ENCODE measurements at regions not wholly inside any gene's neighbourhood (a gene's known extent, or its start where the extent isn't known, plus 50 kb on each side); places are given as distances from the start of the nearest gene placed in this dataset.
"Not testable (repeated sequence)": the region's sequence is repeated elsewhere in the genome, so short reads cannot be mapped to it uniquely, and the experiment has no call there.

DNA sequence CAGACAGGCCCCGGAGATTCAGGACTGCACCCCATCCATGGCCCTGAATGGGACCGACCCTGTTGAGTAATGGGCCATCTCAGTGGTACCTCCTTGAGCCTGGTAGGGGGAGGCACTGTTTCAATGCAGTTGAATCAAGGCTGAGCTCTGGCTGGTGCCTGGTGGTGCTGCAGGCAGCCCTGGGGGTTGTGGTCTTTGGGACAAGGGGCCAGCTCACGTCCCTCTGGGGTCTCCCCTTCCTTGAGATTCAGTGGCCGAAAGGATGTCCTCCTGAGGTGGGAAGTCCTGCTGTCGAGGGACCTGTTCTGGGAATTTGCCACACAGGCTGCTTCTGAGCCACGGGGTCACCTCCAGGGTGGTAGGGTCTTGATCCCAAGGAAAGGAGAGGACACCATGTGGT lies 190.7 kb downstream of the UBE3A start:
- H3K9ac ChIP-seq (ENCODE audit: low read length); H3K4me3 ChIP-seq (ENCODE audit: low read length); DNase-seq (ENCODE audit: low read depth); H3K9me3 ChIP-seq (ENCODE audit: control insufficient read depth, low read length); H3K36me3 ChIP-seq (ENCODE audit: control insufficient read depth, insufficient read depth, low read length, severe bottlenecking); H3K27me3 ChIP-seq (replicated peaks; ENCODE audit: control insufficient read depth, insufficient read depth, low read length); H3K4me1 ChIP-seq (ENCODE audit: control insufficient read depth, insufficient read depth, low read length): not testable (repeated sequence)

DNA sequence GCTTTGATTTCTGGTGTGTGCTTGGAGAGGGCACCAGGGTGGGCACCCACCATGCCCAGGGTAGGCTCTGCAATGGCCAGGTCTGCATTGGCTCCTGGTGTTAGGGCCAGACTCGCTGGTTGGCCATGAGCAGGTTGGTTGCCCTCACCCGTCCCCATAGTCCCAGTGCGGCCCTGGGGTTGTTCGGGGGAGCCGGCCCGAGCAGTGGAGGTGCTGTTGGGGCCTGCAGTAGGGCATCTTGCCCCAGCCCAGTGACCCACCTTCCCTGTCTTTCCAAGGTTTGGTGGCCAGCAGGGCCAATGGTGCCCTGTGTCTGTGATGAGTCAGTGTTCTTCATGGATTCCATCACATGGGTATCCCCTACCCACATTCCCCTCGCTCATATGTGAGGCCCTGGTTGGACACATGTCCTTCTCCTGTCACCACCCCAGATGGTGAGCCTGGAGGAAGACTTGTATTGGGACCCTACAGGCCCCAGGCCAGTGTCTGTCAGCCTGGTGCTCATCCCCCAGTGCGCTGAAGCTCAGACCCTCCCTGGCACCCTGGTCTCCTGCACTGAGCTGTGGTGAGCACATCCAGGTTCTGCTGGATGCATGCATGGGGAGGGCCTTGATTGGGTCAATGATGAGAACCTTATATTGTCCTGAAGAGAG lies 190.1 kb downstream of the UBE3A start:
- Histone ChIP-seq H3K9me3 (ENCODE audit: control insufficient read depth, low read length) (no peaks in the 10 kb centered on the region), H3K9ac (ENCODE audit: low read length) (no peak overlapping the region)
- no peak for DNase-seq (ENCODE audit: low read depth)

DNA sequence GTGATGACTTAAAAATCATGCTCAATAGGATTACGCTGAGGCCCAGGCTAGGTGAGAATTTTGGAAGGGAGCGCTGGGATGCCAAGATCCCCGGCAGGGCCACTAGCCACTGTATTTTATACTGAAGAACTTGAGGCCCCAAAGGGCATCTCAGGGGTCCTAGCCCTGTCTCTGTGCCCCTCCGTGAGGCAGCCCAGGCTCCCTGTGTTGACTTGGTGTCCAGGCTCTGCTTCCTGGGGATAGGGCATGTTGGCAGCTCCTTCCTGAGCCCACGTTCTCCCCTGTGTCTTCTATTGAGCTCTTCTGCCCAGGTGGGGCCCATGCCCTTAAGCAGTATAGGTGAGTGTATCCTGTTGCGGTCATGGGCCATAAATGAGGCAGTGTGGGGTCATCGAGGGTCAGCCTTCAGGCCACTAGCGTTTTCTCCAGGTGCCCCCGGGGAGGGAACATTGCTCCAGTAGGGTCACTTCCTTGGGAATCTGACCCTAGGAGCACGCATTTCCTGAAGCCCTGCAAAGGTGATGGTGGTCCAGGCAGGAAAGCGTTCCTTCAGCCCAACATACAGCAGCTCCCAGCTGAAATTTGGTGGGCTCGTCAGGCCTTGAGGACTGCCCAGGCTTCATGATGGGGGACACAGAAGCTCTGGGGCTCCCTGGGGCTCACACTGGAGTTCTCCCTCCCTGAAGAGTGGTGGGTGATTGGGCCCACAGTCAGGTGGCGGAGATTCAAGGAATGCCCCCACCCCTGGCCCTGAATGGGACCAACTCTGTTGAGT lies 189.4 kb downstream of the UBE3A start:
- Histone ChIP-seq H3K4me1 (ENCODE audit: control insufficient read depth, insufficient read depth, low read length) (no peaks in the 10 kb centered on the region), H3K27me3 (replicated peaks; ENCODE audit: control insufficient read depth, insufficient read depth, low read length) (no peaks in the 10 kb centered on the region), H3K4me3 (ENCODE audit: low read length) (no peak overlapping the region), H3K36me3 (ENCODE audit: control insufficient read depth, insufficient read depth, low read length, severe bottlenecking) (no peaks in the 10 kb centered on the region), H3K9me3 (ENCODE audit: control insufficient read depth, low read length) (no peaks in the 10 kb centered on the region), H3K9ac (ENCODE audit: low read length) (no peak overlapping the region)
- no peak for DNase-seq (ENCODE audit: low read depth)

More for the DNA sequence above, 190.1 kb downstream of the UBE3A start:
- Histone ChIP-seq H3K4me3 (ENCODE audit: low read length) (no peak overlapping the region), H3K27me3 (replicated peaks; ENCODE audit: control insufficient read depth, insufficient read depth, low read length) (no peaks in the 10 kb centered on the region), H3K36me3 (ENCODE audit: control insufficient read depth, insufficient read depth, low read length, severe bottlenecking) (no peaks in the 10 kb centered on the region), H3K4me1 (ENCODE audit: control insufficient read depth, insufficient read depth, low read length) (no peaks in the 10 kb centered on the region)

DNA sequence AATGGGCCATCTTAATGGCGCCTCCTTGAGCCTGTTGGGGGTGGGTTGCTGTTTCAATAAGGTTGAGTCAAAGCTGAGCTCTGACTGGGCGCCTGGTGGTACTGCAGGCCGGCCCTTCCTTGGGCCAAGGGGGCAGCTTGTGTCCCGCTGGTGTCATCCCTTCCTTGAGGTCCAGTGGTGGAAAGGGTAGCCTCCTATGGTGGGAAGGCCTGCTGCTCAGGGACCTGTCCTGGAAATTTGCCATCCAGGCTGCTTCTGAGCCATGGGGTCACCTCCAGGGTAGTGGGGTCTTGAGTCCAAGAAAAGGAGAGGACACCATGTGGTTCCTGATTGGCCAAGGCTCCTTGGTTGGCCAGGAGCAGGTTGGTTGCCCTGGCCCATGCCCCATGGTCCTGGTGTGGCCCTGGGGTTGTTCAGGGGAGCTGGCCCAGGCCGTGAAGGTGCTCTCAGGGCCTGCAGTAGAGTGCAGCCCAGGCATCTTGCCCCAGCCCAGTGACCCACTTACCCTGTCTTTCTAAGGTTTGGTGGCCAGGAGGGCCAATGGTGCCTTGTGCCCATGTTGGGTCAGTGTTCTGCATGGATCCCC lies 188.7 kb downstream of the UBE3A start:
- DNase-seq (ENCODE audit: low read depth), result no peak

DNA sequence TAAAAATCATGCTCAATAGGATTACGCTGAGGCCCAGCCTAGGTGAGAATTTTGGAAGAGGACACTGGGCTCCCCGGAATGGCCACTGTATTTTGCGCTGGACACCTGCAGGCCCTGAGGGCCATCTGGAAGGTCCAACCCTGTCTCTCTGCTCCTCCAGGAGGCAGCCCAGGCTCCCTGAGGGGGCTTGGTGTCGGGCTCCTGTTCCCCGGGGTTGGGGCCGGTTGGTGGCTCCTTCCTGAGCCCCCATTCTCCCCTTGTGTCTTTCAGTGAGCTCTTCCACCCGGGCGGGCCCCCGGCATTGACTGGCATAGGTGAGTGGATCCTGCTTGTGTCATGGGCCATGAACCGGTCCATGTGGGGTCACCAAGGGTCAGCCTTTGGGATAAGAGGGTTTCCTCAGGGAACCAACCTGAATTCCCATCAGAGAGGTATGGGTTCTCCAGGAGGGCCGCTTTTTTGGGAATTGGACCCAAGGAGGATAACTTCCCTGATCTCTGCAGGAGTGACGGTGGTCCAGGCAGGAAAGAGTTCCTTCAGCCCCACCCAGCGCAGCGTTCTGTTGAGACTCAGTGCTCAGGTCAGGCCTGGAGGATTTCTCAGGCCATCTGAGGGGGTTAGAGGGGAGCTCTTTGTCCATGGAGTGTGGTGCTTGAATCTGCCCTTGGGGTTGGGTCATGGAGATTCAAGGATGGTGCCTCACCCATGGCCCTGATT lies 187.8 kb downstream of the UBE3A start:
- H3K9me3 ChIP-seq (ENCODE audit: control insufficient read depth, low read length), result no peaks in the 10 kb centered on the region
- no peak for DNase-seq (ENCODE audit: low read depth)
- H3K4me1 ChIP-seq (ENCODE audit: control insufficient read depth, insufficient read depth, low read length), result no peaks in the 10 kb centered on the region
- H3K9ac ChIP-seq (ENCODE audit: low read length), result no peak overlapping the region
- no peak overlapping the region for H3K4me3 ChIP-seq (ENCODE audit: low read length)
- no peaks in the 10 kb centered on the region for H3K36me3 ChIP-seq (ENCODE audit: control insufficient read depth, insufficient read depth, low read length, severe bottlenecking)
- H3K27me3 ChIP-seq (replicated peaks; ENCODE audit: control insufficient read depth, insufficient read depth, low read length), result no peaks in the 10 kb centered on the region

More for the DNA sequence above, 188.7 kb downstream of the UBE3A start:
- Histone ChIP-seq H3K9me3 (ENCODE audit: control insufficient read depth, low read length) (no peaks in the 10 kb centered on the region), H3K4me1 (ENCODE audit: control insufficient read depth, insufficient read depth, low read length) (no peaks in the 10 kb centered on the region), H3K4me3 (ENCODE audit: low read length) (no peak overlapping the region), H3K27me3 (replicated peaks; ENCODE audit: control insufficient read depth, insufficient read depth, low read length) (no peaks in the 10 kb centered on the region), H3K9ac (ENCODE audit: low read length) (no peak overlapping the region), H3K36me3 (ENCODE audit: control insufficient read depth, insufficient read depth, low read length, severe bottlenecking) (no peaks in the 10 kb centered on the region)

- no peak for DNase-seq (ENCODE audit: low read depth)
- Histone ChIP-seq H3K27me3 (replicated peaks; ENCODE audit: control insufficient read depth, insufficient read depth, low read length) (no peaks in the 10 kb centered on the region), H3K36me3 (ENCODE audit: control insufficient read depth, insufficient read depth, low read length, severe bottlenecking) (no peaks in the 10 kb centered on the region), H3K4me1 (ENCODE audit: control insufficient read depth, insufficient read depth, low read length) (no peaks in the 10 kb centered on the region), H3K9ac (ENCODE audit: low read length) (no peak overlapping the region), H3K4me3 (ENCODE audit: low read length) (no peak overlapping the region), H3K9me3 (ENCODE audit: control insufficient read depth, low read length) (no peaks in the 10 kb centered on the region)
Measured at GRCh38 chr15:25251700-25252390, 187.0 kb downstream of the UBE3A start.

GRCh38 chr15:25253048-25253973 lies 185.5 kb downstream of the UBE3A start:
- not testable (repeated sequence) for H3K4me3 ChIP-seq (ENCODE audit: low read length); H3K4me1 ChIP-seq (ENCODE audit: control insufficient read depth, insufficient read depth, low read length); DNase-seq (ENCODE audit: low read depth); H3K9ac ChIP-seq (ENCODE audit: low read length); H3K9me3 ChIP-seq (ENCODE audit: control insufficient read depth, low read length); H3K27me3 ChIP-seq (replicated peaks; ENCODE audit: control insufficient read depth, insufficient read depth, low read length); H3K36me3 ChIP-seq (ENCODE audit: control insufficient read depth, insufficient read depth, low read length, severe bottlenecking)

GRCh38 chr15:25268166-25268565 lies 170.7 kb downstream of the UBE3A start:
- Histone ChIP-seq H3K36me3 (ENCODE audit: control insufficient read depth, insufficient read depth, low read length, severe bottlenecking) (no peaks in the 10 kb centered on the region), H3K9ac (ENCODE audit: low read length) (no peak overlapping the region), H3K27me3 (replicated peaks; ENCODE audit: control insufficient read depth, insufficient read depth, low read length) (no peaks in the 10 kb centered on the region), H3K4me1 (ENCODE audit: control insufficient read depth, insufficient read depth, low read length) (no peaks in the 10 kb centered on the region), H3K4me3 (ENCODE audit: low read length) (no peak overlapping the region), H3K9me3 (ENCODE audit: control insufficient read depth, low read length) (peaks cover 7% of the 10 kb centered on the region)
- no peak for DNase-seq (ENCODE audit: low read depth)
